ENCODE measurements at regions not wholly inside any gene's neighbourhood (a gene's known extent, or its start where the extent isn't known, plus 50 kb on each side); places are given as distances from the start of the nearest gene placed in this dataset.

DNA sequence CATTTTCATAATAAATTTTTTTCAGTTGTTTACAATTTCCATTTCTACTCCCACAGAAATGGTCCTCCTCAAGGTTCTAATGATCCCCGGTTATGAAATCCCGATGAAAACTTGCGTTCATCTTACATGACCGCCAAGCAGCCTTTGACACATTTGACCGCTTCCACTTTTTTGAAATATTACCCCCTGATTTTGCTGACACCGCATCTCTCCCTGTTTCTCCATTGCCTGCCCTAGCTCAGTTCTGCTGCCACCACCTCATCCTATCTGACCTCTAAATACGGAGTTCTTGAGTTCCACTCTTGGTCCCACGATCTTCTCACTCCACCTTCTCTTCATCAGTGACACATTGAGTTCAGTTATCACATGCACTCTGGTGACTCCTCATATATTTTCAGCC, 74.1 kb downstream of the SLC35B3 start:
- Mint-ChIP-seq H3K36me3 (no peaks in the 10 kb centered on the region), H3K4me3 (no peak overlapping the region), H3K27me3 (peaks cover 0 to 5% (median 0%) of the 10 kb centered on the region in 5 donors), H3K9me3 (no peaks in the 10 kb centered on the region), H3K4me1 (no peaks in the 10 kb centered on the region), H3K27ac (no peak overlapping the region)
- no peak for DNase-seq
- POLR2A ChIA-PET: no interaction called here
- ATAC-seq: no peak

DNA sequence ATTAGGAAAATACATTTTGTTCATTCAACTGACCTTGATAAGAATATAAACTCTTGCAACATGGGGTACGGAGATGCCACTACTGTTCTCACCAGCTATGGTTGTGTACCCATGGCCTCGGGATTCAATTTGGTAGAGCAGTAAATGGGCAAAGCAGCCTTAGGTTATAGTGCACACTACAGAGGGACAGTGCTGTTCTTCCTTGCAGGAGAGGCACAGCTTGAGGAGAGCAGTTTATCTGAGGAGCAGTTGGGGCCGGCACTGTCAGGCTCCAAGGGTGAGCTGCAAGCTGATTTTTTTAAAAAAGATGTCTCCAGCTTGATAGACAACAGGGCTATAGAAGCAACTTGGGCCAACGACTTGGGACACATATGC, 82.4 kb downstream of the SLC35B3 start:
- H3K27me3 Mint-ChIP-seq: peaks cover 0 to 8% (median 3%) of the 10 kb centered on the region in 5 donors
- peaks cover 0 to 4% (median 0%) of the 10 kb centered on the region in 9 donors for H3K9me3 Mint-ChIP-seq
- POLR2A ChIA-PET: no interaction called here
- H3K27ac Mint-ChIP-seq: no peak overlapping the region
- ATAC-seq: no peak
- H3K4me3 Mint-ChIP-seq: no peak overlapping the region
- peaks cover 0 to 9% (median 0%) of the 10 kb centered on the region in 3 donors for H3K36me3 Mint-ChIP-seq
- DNase-seq: no peak
- peaks cover 0 to 3% (median 0%) of the 10 kb centered on the region in 4 donors for H3K4me1 Mint-ChIP-seq

DNA sequence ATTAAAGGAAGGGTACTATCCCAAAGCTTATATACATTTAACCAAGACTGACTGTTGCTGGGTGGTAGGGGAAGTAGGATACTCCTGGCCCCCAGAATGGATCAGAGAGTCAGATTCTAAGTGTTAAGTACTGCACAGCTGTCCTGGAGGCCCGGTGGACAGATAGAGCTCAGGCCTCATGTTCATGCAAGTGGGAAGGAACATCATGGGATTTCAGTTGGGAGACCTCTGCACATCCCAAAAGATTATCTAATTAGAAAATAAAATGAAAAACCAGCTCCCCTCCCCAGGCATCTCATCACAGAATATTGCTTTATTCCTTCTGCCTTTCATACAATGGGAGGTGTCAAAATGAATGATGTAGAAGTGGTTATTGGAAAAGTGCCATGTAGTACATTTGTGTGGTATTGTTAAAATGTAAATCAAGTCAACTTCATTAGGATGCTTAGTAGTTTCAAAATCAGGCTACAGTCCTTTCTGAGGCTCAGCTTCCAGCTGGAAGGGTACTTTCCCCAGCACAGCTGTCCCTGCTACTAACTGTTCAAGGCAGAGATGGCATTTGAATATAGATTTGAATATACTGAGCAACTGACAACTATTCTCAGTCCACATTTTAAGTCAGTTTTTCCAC, 82.9 kb downstream of the SLC35B3 start:
- H3K4me1 Mint-ChIP-seq: peaks cover 0 to 3% (median 0%) of the 10 kb centered on the region in 4 donors
- POLR2A ChIA-PET: no interaction called here
- H3K27me3 Mint-ChIP-seq: peaks cover 0 to 8% (median 3%) of the 10 kb centered on the region in 5 donors
- H3K4me3 Mint-ChIP-seq: no peak overlapping the region
- peaks cover 0 to 5% (median 0%) of the 10 kb centered on the region in 9 donors for H3K9me3 Mint-ChIP-seq
- no peak for ATAC-seq
- no peak for DNase-seq
- no peak overlapping the region for H3K27ac Mint-ChIP-seq
- H3K36me3 Mint-ChIP-seq: peaks cover 0 to 10% (median 0%) of the 10 kb centered on the region in 3 donors

DNA sequence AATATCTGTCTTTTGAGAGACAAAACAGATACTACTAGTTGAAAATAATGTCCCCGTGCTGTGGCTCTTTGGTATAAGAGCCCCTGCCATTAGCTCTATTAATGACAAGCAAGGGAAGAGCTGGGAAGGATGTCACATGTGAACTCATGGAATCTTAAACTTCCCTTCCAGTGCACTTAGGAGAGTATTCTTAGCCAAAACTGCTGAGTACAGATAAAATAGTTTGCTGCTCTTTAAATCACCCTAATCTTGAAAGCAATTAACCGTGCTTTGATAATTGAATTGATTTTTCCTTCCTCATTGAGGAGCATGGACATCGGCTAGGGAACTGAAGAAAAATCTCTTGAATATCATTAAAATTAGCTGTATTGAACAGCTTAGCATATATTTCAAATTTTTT, 91.7 kb downstream of the SLC35B3 start:
- no peak overlapping the region for H3K4me3 Mint-ChIP-seq
- H3K36me3 Mint-ChIP-seq: peaks cover 3 to 12% (median 3%) of the 10 kb centered on the region in 3 donors
- no peaks in the 10 kb centered on the region for H3K4me1 Mint-ChIP-seq
- POLR2A ChIA-PET: no interaction called here
- H3K27me3 Mint-ChIP-seq: peaks cover 0 to 7% (median 3%) of the 10 kb centered on the region in 5 donors
- no peak overlapping the region for H3K27ac Mint-ChIP-seq
- peaks cover 0 to 19% (median 9%) of the 10 kb centered on the region in 9 donors for H3K9me3 Mint-ChIP-seq
- DNase-seq (no peak), ATAC-seq (no peak)

DNA sequence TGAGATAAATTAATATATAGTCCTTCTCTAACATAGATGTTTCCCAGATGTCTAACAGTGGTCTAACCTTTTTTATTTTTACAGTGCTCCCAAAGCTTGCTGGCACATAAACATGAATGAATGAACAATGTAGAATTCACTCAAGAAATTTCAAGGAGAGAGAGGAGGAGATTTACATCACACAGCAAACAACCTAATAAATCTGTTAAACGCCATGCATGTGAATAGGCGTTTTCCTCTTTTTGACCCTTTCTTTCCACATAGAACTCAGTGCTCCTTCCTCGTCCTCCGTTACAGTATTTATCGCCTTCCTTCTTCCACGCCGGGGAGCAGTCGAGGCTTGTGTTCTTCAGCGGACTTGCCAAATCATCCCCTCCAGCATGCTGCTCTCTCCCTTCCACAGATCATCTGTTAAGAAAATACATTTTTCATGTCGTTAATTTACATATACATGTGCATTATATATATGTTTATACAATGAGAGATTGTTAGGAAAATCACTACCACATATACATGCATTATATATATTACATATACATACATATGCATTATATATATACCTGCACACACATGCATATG, 93.0 kb downstream of the SLC35B3 start:
- H3K4me1 Mint-ChIP-seq: no peaks in the 10 kb centered on the region
- H3K4me3 Mint-ChIP-seq: no peak overlapping the region
- peaks cover 0 to 7% (median 3%) of the 10 kb centered on the region in 5 donors for H3K27me3 Mint-ChIP-seq
- H3K9me3 Mint-ChIP-seq: peaks cover 0 to 18% (median 9%) of the 10 kb centered on the region in 9 donors
- H3K27ac Mint-ChIP-seq: no peak overlapping the region
- H3K36me3 Mint-ChIP-seq: peaks cover 3 to 10% (median 3%) of the 10 kb centered on the region in 3 donors
- no peak for ATAC-seq
- POLR2A ChIA-PET: no interaction called here
- DNase-seq: no peak

DNA sequence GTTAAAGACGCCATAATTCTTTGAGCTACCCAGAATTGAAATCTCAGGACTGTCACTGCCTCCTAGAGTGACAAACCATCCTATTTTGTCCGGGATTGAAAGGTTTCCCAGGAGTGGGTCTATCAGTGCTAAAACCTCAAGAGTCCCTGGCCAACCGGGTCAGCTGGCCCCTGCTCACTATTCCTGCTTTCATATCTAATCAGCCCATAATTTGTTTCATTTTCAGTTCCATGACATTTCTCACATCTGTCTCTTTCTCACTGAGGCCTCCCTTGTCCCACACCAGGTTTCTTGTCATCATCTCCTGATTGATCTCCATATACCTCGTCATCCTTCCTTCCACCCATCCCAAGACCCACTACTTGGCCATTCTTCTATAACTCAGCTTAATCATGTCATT, 98.2 kb downstream of the SLC35B3 start:
- Mint-ChIP-seq H3K4me1 (no peaks in the 10 kb centered on the region), H3K9me3 (no peaks in the 10 kb centered on the region), H3K36me3 (no peaks in the 10 kb centered on the region), H3K27me3 (no peaks in the 10 kb centered on the region), H3K27ac (no peak overlapping the region), H3K4me3 (no peak overlapping the region)
- POLR2A ChIA-PET: no interaction called here
- DNase-seq: no peak
- ATAC-seq: no peak

DNA sequence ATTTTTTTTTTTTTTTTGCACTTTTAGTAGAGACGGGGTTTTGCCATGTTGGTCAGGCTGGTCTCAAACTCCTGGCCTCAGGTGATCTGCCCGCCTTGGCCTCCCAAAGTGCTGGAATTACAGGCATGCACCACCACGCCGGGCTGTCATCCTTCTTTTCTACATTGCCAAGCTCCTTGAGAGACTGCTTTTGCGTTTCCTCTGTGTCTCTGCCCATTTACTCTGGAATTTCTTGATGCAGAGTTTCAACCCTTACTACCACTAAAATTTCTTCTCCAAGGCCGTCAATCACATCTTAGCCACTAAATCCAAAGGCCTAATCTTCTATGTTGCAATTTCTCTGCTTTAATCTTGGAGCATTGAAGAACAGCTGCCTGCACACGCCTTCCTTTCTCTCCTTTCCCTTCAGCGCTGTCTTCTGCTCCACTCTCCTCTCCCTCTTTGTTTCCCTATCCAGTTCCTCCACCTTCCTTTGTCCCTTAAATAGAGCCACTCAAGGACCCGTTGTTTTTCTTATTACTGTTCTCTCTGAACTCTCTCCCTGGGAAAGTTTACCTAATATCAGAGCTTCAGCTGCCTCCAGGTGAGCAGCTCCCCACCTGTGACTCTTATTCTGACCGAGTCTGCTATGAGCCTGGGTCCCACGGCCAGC, 98.8 kb downstream of the SLC35B3 start:
- POLR2A ChIA-PET: no interaction called here
- DNase-seq (no peak), ATAC-seq (no peak)
- Mint-ChIP-seq H3K36me3 (no peaks in the 10 kb centered on the region), H3K27me3 (no peaks in the 10 kb centered on the region), H3K4me1 (no peaks in the 10 kb centered on the region), H3K27ac (no peak overlapping the region), H3K4me3 (no peak overlapping the region), H3K9me3 (no peaks in the 10 kb centered on the region)

DNA sequence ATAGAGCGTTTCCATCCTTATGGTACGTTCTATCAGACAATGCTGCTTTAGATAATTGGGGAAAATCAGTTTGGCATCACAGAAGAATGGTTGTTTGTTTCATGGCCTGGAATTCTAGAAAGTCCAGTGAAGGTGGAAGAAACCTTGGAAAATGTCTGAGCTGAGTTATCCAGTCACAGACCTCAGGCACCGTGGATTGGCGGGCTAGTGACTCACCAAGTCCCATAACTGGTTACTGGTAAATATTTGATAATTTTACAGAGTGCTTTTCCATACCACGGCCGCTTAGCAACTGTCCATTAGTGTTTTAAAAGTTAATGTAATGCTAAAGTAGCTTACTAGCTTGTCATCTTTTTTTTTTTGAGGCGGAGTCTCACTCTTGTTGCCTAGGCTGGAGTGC, 99.4 kb downstream of the SLC35B3 start:
- Mint-ChIP-seq H3K4me3 (no peak overlapping the region), H3K36me3 (no peaks in the 10 kb centered on the region), H3K27ac (no peak overlapping the region), H3K4me1 (no peaks in the 10 kb centered on the region), H3K27me3 (no peaks in the 10 kb centered on the region), H3K9me3 (no peaks in the 10 kb centered on the region)
- POLR2A ChIA-PET: no interaction called here
- ATAC-seq (no peak), DNase-seq (no peak)

DNA sequence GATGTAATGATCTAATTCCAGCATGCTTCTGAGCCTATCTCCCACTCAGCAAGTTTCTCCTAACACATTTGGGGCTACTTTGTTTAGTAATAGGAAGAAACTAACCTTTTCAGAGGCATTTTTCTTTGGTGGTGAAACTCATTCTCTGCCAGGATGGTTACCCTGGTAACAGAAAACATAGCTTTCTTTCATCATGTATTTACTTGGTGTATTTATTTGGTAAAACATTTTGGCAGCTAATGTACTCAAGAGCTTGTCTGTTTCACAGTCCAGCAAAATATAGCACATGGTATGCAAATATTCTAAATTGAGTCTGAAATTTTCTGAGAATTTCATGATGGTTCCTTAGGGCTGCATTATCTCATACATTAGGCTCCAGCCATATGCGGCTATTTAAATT, 100.0 kb downstream of the SLC35B3 start:
- Mint-ChIP-seq H3K36me3 (no peaks in the 10 kb centered on the region), H3K4me3 (no peak overlapping the region), H3K27me3 (no peaks in the 10 kb centered on the region), H3K9me3 (no peaks in the 10 kb centered on the region), H3K27ac (no peak overlapping the region), H3K4me1 (no peaks in the 10 kb centered on the region)
- ATAC-seq (no peak), DNase-seq (no peak)
- POLR2A ChIA-PET: no interaction called here

DNA sequence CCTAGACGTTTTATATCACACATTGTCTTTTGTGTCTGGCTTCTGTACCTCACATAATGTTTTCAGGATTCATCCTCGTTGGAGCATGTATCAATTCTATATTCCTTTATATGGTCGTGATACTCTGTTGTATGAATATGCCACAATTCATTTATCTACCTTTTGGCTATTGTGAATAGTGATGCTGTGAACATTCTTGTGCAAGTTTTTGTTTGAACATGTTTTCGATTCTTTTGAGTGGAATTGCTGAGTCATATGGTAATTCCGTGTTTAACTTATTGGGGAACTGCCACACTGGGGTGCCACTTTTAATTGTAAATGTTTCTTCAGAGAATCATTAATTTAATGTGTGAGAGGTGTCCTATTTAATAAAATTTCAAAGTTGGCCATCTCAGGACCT, 101.2 kb downstream of the SLC35B3 start:
- Mint-ChIP-seq H3K4me3 (no peak overlapping the region), H3K36me3 (no peaks in the 10 kb centered on the region), H3K27me3 (no peaks in the 10 kb centered on the region), H3K4me1 (no peaks in the 10 kb centered on the region), H3K27ac (no peak overlapping the region), H3K9me3 (no peaks in the 10 kb centered on the region)
- POLR2A ChIA-PET: no interaction called here
- no peak for DNase-seq
- no peak for ATAC-seq

DNA sequence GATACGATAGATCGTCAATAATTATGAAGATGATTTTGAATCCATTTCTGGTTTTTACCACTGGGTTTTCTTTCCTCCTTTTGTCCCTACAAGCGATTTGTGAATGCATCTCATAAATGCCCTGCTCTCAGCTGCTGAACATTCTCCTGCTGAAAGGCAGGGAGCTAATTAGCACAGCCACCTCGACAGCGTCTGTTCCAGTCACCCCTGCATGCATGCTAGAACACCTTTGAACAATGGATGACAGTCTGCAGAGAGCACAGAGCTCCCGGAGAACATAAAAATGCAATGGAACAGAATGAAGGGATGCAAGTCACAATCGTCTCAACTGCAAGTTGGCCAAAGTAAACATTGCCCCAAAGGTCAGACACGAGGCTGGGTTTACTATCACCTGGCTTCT, 105.8 kb downstream of the SLC35B3 start:
- POLR2A ChIA-PET: no interaction called here
- Mint-ChIP-seq H3K4me3 (no peak overlapping the region), H3K36me3 (no peaks in the 10 kb centered on the region)

DNA sequence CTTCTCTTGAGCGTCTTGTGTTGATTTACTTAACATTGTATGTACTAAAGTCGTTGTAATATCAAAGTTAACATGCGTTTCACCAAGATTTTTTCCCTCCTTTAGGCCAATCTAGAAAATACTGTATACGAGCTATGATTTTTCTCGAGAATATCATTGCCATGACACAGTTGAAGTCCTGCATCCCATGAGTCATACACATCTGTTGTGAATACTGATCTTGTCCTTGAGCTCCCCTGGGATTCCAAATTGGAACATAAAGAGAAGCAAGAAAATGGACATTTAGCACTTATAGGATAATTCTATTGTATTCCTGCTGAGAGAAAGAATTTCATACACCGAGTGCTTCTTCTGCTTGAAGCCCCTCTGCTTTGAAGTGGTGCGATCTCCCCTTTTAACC, 109.6 kb downstream of the SLC35B3 start:
- POLR2A ChIA-PET: no interaction called here
- Mint-ChIP-seq H3K4me3 (no peak overlapping the region), H3K9me3 (peaks cover 0 to 4% (median 0%) of the 10 kb centered on the region in 9 donors), H3K27ac (no peak overlapping the region), H3K36me3 (no peaks in the 10 kb centered on the region), H3K4me1 (no peaks in the 10 kb centered on the region), H3K27me3 (peaks cover 0 to 8% (median 3%) of the 10 kb centered on the region in 5 donors)
- DNase-seq (no peak), ATAC-seq (no peak)

More for the DNA sequence above, 105.8 kb downstream of the SLC35B3 start:
- H3K4me1 Mint-ChIP-seq: no peaks in the 10 kb centered on the region
- ATAC-seq (no peak), DNase-seq (no peak)
- no peak overlapping the region for H3K27ac Mint-ChIP-seq
- H3K9me3 Mint-ChIP-seq: no peaks in the 10 kb centered on the region
- peaks cover 0 to 6% (median 3%) of the 10 kb centered on the region in 5 donors for H3K27me3 Mint-ChIP-seq

DNA sequence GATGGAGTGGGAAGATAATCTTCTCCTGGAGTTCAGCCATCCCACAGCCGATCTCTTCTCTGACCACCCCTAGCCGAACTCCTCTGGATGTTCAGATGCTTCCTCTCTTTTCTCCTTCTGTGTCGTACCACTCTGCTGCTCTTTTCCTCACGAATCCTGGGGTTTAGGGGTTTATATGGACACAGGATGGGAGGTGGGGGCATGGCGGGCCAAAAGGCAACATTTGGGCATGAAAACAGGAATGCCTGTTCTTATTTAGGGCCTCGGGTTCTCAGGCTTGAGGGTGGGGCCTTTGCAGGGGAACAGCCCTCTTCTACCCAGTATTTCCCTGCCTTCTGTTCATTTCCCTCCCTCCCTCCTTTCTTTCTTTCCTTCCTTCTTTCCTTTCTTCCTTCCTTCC, 112.7 kb downstream of the SLC35B3 start:
- ATAC-seq (no peak), DNase-seq (no peak)
- Mint-ChIP-seq H3K36me3 (no peaks in the 10 kb centered on the region), H3K4me1 (no peaks in the 10 kb centered on the region), H3K4me3 (no peak overlapping the region), H3K27ac (no peak overlapping the region), H3K27me3 (peaks cover 0 to 8% (median 1%) of the 10 kb centered on the region in 5 donors), H3K9me3 (peaks cover 0 to 4% (median 0%) of the 10 kb centered on the region in 9 donors)
- POLR2A ChIA-PET: no interaction called here

All from naive thymus-derived CD8-positive, alpha-beta T cell (primary cell).